ENCODE measurements at regions not wholly inside any gene's neighbourhood (a gene's known extent, or its start where the extent isn't known, plus 50 kb on each side); places are given as distances from the start of the nearest gene placed in this dataset.

GRCh38 chr11:104324276-104324675, 160.3 kb upstream of the PDGFD start (continued):
- TF ChIP-seq ZNF207 (IDR thresholded peaks at IDR 0.05; ENCODE audit: borderline replicate concordance), result no peak

- H3K9ac ChIP-seq (ENCODE audit: insufficient read depth, low read depth, low read length), result no peak overlapping the region
- ATAC-seq (no peak), FAIRE-seq (no peak), DNase-seq (ENCODE audit: low spot score) (no peak)
- in situ Hi-C loops (cut with HindIII; ENCODE audit: extremely low pct_ligation_motif_present, low pct_unique_long_range_greater_than_20kb) (no loop called here), intact Hi-C loops (cut with micrococcal nuclease; ENCODE audit: unreplicated experiment) (no loop called here)
- H3K4me2 ChIP-seq (ENCODE audit: low read depth, low read length), result no peak overlapping the region
- no peak overlapping the region for H2AFZ ChIP-seq (ENCODE audit: low read length)
- 0% methylated on average over 2 of the region's 2 CpGs for WGBS (ENCODE audit: low lambda C conversion rate)
- no peak overlapping the region for H3K27ac ChIP-seq (ENCODE audit: extremely low read length, insufficient read depth, low read length)
- no peaks in the 10 kb centered on the region for H4K20me1 ChIP-seq (ENCODE audit: insufficient read depth, low read length)
- no peaks in the 10 kb centered on the region for H3K79me2 ChIP-seq (ENCODE audit: insufficient read depth, low read length)
- H3K9me3 ChIP-seq (ENCODE audit: low read length), result no peaks in the 10 kb centered on the region
- H3K4me1 ChIP-seq (ENCODE audit: insufficient read depth, low read length), result no peaks in the 10 kb centered on the region
- BruUV-seq (replicated peaks), result no TSS peak
- no peak for TF ChIP-seq ZNF350 (CRISPR knock-in tag; IDR thresholded peaks at IDR 0.05; ENCODE audit: borderline replicate concordance, low read depth)
- no peak for TF ChIP-seq ZNF530 (CRISPR knock-in tag; IDR thresholded peaks at IDR 0.05; ENCODE audit: low read depth)
- TF ChIP-seq ZNF12 (CRISPR knock-in tag; IDR thresholded peaks at IDR 0.05), result no peak
- no peak for TF ChIP-seq FLYWCH1 (CRISPR knock-in tag; IDR thresholded peaks at IDR 0.05)
- TF ChIP-seq, protein P1, sequence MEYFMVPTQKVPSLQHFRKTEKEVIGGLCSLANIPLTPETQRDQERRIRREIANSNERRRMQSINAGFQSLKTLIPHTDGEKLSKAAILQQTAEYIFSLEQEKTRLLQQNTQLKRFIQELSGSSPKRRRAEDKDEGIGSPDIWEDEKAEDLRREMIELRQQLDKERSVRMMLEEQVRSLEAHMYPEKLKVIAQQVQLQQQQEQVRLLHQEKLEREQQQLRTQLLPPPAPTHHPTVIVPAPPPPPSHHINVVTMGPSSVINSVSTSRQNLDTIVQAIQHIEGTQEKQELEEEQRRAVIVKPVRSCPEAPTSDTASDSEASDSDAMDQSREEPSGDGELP (IDR thresholded peaks at IDR 0.05; ENCODE audit: borderline replicate concordance, low read depth), result no peak
- no peak for TF ChIP-seq SP4 (CRISPR knock-in tag; IDR thresholded peaks at IDR 0.05)
- no peak for TF ChIP-seq CBX5 (CRISPR knock-in tag; IDR thresholded peaks at IDR 0.05; ENCODE audit: borderline replicate concordance)
- no peak for TF ChIP-seq ADNP (CRISPR knock-in tag; IDR thresholded peaks at IDR 0.05)
- no peak for TF ChIP-seq GLI4 (CRISPR knock-in tag; IDR thresholded peaks at IDR 0.05; ENCODE audit: borderline replicate concordance)
- TF ChIP-seq SRSF9 (IDR thresholded peaks at IDR 0.05; ENCODE audit: borderline replicate concordance, insufficient read depth, low read depth, low read length, poor library complexity, severe bottlenecking), result no peak
- TF ChIP-seq ZNF660 (CRISPR knock-in tag; IDR thresholded peaks at IDR 0.05; ENCODE audit: borderline replicate concordance, low read depth), result no peak
- no peak for TF ChIP-seq ZNF7 (CRISPR knock-in tag; IDR thresholded peaks at IDR 0.05)
- TF ChIP-seq ZBTB7B (CRISPR knock-in tag; IDR thresholded peaks at IDR 0.05), result no peak
- no peak for TF ChIP-seq TMF1 (CRISPR knock-in tag; IDR thresholded peaks at IDR 0.05; ENCODE audit: low read depth)
- no peak for TF ChIP-seq EEA1 (CRISPR knock-in tag; IDR thresholded peaks at IDR 0.05; ENCODE audit: borderline replicate concordance)
- TF ChIP-seq ZBTB7A (CRISPR knock-in tag; IDR thresholded peaks at IDR 0.05), result no peak
- no peak for TF ChIP-seq ATF7-NPFF (CRISPR knock-in tag; IDR thresholded peaks at IDR 0.05; ENCODE audit: low read depth)
- no peak for TF ChIP-seq E2F5 (CRISPR knock-in tag; conservative IDR thresholded peaks at IDR 0.05)
- TF ChIP-seq MXI1 (IDR thresholded peaks at IDR 0.05; ENCODE audit: borderline replicate concordance, low read depth, low read length), result no peak
- no peak overlapping the region for H3K4me3 ChIP-seq (replicated peaks in 1 of 3; ENCODE audit: insufficient read depth in 1 of 3, low read depth in 2 of 3, low read length in 3 of 3)
- CTCF ChIA-PET (ENCODE audit: low intra/inter-chr PET ratio, low total read pairs), result no interaction called here
- no peaks in the 10 kb centered on the region; a peak in 1 of 5 replicates for H3K27me3 ChIP-seq (ENCODE audit: control insufficient read depth in 1 of 2, insufficient read depth in 2 of 2, low read length in 2 of 2)
- H3K36me3 ChIP-seq (replicated peaks in 1 of 2; ENCODE audit: control insufficient read depth in 1 of 2, insufficient read depth in 2 of 2, low read length in 2 of 2), result no peaks in the 10 kb centered on the region
- POLR2A ChIA-PET, result no interaction called here
Observed at GRCh38 chr11:104323841-104324240, 159.9 kb upstream of the PDGFD start.
